HUES6 (cell line): ENCODE measurements at regions not wholly inside any gene's neighbourhood (a gene's known extent, or its start where the extent isn't known, plus 50 kb on each side); places are given as distances from the start of the nearest gene placed in this dataset.

Source experiments
- H3K27ac ChIP-seq: 2 replicates; pipeline ENCODE4 v1.7.0; 2013; ENCODE audit warnings: low read depth, mild to moderate bottlenecking, low read length, inconsistent platforms
- H3K27me3 ChIP-seq: 2 replicates; pipeline ENCODE4 v1.6.1; 2013; ENCODE audit warnings: low read length; ENCODE audit not compliant: control insufficient read depth, insufficient read depth
- H3K36me3 ChIP-seq: 2 replicates; pipeline ENCODE4 v1.6.1; 2013; ENCODE audit warnings: low read length; ENCODE audit not compliant: control insufficient read depth, insufficient read depth
- H3K4me1 ChIP-seq: 2 replicates; pipeline ENCODE4 v1.6.1; 2013; ENCODE audit warnings: low read length; ENCODE audit not compliant: control insufficient read depth, insufficient read depth
- H3K4me3 ChIP-seq: 2 replicates; pipeline ENCODE4 v1.5.1; 2013; ENCODE audit warnings: low read depth, low read length
- H3K9ac ChIP-seq: one replicate; pipeline ENCODE4 v1.6.1; 2013; ENCODE audit warnings: mild to moderate bottlenecking, low read length
- H3K9me3 ChIP-seq: 2 replicates; pipeline ENCODE4 v1.6.1; 2013; ENCODE audit warnings: low read depth, low read length; ENCODE audit not compliant: control insufficient read depth, insufficient read depth

DNA sequence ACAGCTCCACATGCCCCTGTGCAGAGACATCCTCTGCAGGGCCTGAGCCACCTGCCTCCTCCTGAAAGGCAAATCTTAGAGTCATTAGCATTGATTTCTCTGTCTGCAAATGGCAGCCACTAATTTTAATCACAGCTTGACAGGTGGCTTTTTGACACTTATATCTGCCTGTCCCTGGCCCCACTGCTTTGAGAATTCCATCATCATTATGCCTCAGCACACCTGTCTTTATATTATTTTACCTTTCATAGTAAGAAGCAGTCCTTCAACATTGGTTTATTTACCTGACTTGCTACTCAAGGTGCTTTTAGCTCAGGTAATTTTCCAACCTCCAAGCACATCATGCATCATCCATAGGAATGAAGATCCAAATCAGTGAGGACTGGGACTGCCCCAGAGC, 451.3 kb downstream of the MTRR start:
- H3K27ac ChIP-seq: no peak overlapping the region
- H3K9me3 ChIP-seq: no peaks in the 10 kb centered on the region
- no peaks in the 10 kb centered on the region for H3K4me1 ChIP-seq
- no peak overlapping the region for H3K4me3 ChIP-seq
- H3K27me3 ChIP-seq: no peaks in the 10 kb centered on the region
- no peak overlapping the region for H3K9ac ChIP-seq
- H3K36me3 ChIP-seq: no peaks in the 10 kb centered on the region

DNA sequence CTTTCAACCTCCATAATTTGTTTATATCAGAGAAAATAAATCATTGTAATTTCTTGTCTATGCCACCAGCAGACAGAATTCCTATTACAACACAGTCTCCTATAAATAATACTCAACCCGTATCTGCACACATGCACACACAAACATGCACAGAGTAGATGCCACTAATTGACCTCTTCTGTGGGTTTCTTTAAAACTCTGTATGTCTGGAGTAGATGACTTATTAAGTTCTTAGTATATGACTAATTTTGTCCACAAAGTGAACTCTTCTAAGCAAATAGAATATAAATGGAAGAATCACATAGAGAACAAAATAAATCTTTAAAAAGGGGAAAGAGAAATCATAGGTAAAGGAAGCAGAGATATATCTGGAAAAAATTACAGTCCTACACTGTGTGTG, 452.3 kb downstream of the MTRR start:
- H3K9me3 ChIP-seq: no peaks in the 10 kb centered on the region
- H3K36me3 ChIP-seq: no peaks in the 10 kb centered on the region
- no peak overlapping the region for H3K4me3 ChIP-seq
- H3K4me1 ChIP-seq: no peaks in the 10 kb centered on the region
- H3K9ac ChIP-seq: no peak overlapping the region
- H3K27ac ChIP-seq: no peak overlapping the region
- H3K27me3 ChIP-seq: no peaks in the 10 kb centered on the region

DNA sequence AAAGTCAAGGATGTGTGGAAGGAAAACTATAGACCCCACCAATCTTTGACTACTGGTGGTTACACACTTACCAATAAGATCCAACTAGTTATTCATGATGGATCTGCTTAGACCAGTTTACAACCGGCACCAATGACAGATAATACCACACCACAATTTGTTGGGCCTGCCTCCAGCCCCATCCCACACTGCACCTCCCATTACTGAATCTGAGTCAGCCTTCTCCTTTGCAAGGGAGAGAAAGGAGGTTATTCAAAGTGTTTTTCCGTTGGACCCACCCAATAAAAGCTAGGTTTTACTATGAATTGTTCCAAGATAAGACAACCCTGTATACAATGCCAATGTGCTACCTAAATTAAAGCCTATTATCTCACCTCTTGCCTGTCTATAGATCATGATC, 453.5 kb downstream of the MTRR start:
- H3K9me3 ChIP-seq: no peaks in the 10 kb centered on the region
- H3K4me3 ChIP-seq: no peak overlapping the region
- H3K36me3 ChIP-seq: no peaks in the 10 kb centered on the region
- no peaks in the 10 kb centered on the region for H3K4me1 ChIP-seq
- no peaks in the 10 kb centered on the region for H3K27me3 ChIP-seq
- H3K9ac ChIP-seq: no peak overlapping the region
- no peak overlapping the region for H3K27ac ChIP-seq

DNA sequence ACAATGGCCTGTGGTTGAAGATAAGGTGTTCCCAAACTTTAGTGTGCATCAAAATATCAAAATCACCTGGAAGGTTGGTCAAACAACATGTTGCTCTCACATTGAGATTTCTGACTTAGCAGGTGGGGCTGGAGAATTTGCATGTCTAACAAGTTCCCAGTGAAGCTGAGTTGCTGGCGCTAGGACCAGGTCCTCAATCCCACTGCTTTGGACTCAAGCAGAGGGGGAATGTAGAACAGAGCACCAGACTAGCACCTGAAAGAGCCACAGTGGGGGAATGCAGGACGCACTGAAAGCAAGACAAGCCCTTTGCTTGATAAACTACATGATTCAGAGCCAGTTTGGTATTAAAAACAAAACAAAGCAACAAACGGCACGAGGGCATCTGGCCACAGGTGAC, 458.1 kb downstream of the MTRR start:
- Histone ChIP-seq H3K4me3 (no peak overlapping the region), H3K27ac (no peak overlapping the region), H3K27me3 (no peaks in the 10 kb centered on the region), H3K9me3 (no peaks in the 10 kb centered on the region), H3K9ac (no peak overlapping the region), H3K4me1 (no peaks in the 10 kb centered on the region), H3K36me3 (no peaks in the 10 kb centered on the region)

DNA sequence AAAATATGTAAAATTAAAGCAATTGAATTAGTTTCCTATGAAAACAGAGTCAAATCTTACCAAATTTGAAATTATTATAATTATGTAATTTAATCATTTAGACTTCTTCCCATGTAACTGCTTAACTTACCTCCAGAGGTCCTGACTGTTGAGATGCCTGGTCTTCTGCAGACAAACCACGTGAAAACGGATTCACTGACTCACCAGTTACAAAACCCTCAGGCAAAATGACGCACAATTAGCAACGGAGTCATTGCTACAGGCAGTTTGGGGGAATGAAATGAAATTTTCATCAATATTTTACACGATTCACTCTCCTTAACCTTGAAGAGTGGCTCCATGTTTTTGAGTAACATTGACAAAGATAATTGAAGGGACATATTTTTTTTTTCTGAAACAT, 460.8 kb downstream of the MTRR start:
- no peaks in the 10 kb centered on the region for H3K36me3 ChIP-seq
- no peak overlapping the region for H3K4me3 ChIP-seq
- no peaks in the 10 kb centered on the region for H3K27me3 ChIP-seq
- H3K27ac ChIP-seq: no peak overlapping the region
- no peaks in the 10 kb centered on the region for H3K4me1 ChIP-seq
- H3K9ac ChIP-seq: no peak overlapping the region
- H3K9me3 ChIP-seq: no peaks in the 10 kb centered on the region

DNA sequence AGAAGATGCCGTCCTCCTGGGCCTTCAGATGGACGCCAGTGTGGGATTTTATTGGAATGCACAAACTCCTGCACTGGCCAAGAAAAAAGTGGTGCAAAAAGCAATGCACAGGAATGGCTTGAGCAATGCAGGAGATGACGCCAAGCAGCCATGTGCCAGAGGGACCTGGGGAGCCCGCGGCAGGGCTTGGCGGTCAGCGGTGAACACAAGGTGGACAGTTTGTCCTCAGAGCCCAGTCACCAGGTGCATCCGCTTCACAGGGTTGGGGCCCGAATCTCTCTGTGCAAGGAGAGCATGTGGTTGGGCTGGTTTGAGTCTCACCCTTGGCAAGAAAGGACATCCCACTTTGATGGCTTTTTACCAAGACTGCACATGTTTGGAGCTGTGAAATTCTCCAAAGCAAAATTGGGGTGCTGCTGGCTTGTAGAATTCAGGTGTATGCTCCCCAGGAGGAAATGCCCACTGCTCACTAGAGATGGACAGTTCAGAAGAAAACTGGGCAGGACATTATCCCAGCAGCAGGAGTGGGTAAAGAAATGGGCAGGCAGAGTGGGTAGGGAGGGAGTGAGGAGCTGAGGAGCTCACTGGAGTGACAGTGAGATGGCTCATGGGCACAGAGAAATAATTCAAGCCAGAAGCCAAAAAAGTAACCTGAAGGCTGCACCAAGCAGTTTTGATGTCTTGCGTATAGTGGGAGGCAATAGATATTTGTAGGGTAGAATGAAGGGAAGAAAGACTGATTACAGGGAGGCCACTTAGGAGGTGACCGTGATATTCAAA, 463.9 kb downstream of the MTRR start:
- H3K27me3 ChIP-seq: no peaks in the 10 kb centered on the region
- H3K27ac ChIP-seq: no peak overlapping the region
- no peak overlapping the region for H3K4me3 ChIP-seq
- H3K9ac ChIP-seq: no peak overlapping the region
- H3K36me3 ChIP-seq: no peaks in the 10 kb centered on the region
- no peaks in the 10 kb centered on the region for H3K9me3 ChIP-seq
- no peaks in the 10 kb centered on the region for H3K4me1 ChIP-seq

DNA sequence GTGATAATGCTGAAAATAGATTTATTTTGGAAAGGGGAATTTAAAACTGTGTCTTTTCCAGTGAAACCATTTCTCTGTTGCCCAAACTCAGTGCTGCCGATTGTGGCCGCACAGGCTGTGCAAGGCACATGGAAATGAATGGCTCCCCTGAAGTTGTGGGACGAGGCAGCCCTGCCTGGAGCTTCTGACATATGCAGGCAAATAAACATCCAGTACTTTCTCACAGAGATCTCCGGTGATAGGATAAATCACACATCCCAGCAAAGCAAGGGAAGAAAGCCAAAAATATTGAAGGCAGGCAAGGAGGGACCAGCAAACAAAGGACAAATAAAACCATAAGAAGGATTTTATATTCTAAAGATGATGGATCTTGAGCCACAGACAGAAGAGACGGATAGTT, 464.5 kb downstream of the MTRR start:
- H3K27ac ChIP-seq: no peak overlapping the region

DNA sequence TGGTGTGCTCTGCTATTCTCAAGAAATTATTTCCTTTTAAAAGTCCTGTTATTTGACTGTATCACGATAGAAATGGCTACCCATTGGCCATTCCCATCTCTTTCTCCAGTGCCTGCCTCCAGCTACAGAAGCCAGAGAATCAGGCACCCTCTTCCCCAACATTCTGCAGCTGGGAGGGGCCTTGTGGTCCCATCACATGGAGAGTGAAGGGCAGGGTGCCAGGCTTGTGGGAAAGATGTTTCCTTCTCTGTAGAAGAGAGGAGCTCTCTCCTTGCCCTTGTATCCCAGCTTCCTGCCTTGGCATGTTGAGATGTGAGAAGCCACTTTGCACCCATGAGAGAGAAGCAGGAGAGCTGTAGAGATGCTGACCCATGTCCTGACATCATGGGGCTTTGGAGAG, 465.0 kb downstream of the MTRR start:
- H3K4me3 ChIP-seq: no peak overlapping the region
- H3K4me1 ChIP-seq: no peaks in the 10 kb centered on the region
- no peak overlapping the region for H3K27ac ChIP-seq
- no peaks in the 10 kb centered on the region for H3K27me3 ChIP-seq
- H3K9me3 ChIP-seq: no peaks in the 10 kb centered on the region
- no peak overlapping the region for H3K9ac ChIP-seq
- no peaks in the 10 kb centered on the region for H3K36me3 ChIP-seq

More for the DNA sequence above, 464.5 kb downstream of the MTRR start:
- no peaks in the 10 kb centered on the region for H3K27me3 ChIP-seq
- no peaks in the 10 kb centered on the region for H3K9me3 ChIP-seq
- H3K9ac ChIP-seq: no peak overlapping the region
- H3K4me3 ChIP-seq: no peak overlapping the region
- no peaks in the 10 kb centered on the region for H3K36me3 ChIP-seq
- H3K4me1 ChIP-seq: no peaks in the 10 kb centered on the region

DNA sequence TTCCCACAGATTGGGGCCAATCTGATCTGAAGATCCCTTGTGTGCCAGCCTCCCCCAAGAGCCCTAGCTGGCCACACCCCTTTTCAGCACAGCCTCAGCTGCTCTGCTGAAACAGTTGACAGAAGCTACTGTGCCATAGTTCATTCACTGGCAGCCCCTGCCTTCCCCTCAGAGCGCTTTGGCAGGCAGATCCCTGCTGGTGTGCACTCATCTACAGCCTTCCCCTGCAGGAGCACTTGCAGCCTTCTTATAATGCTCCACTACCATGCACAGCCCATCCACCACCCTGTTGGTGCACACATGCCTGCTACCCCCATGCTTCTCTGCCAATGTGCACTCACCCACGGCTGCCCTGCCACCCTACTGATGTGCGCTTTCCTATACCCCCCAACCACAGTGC, 471.3 kb downstream of the MTRR start:
- Histone ChIP-seq H3K36me3 (no peaks in the 10 kb centered on the region), H3K4me3 (no peak overlapping the region), H3K27ac (no peak overlapping the region), H3K4me1 (no peaks in the 10 kb centered on the region), H3K27me3 (no peaks in the 10 kb centered on the region), H3K9ac (no peak overlapping the region), H3K9me3 (peaks cover 8% of the 10 kb centered on the region; the same call in 1 of the 2 replicates)

DNA sequence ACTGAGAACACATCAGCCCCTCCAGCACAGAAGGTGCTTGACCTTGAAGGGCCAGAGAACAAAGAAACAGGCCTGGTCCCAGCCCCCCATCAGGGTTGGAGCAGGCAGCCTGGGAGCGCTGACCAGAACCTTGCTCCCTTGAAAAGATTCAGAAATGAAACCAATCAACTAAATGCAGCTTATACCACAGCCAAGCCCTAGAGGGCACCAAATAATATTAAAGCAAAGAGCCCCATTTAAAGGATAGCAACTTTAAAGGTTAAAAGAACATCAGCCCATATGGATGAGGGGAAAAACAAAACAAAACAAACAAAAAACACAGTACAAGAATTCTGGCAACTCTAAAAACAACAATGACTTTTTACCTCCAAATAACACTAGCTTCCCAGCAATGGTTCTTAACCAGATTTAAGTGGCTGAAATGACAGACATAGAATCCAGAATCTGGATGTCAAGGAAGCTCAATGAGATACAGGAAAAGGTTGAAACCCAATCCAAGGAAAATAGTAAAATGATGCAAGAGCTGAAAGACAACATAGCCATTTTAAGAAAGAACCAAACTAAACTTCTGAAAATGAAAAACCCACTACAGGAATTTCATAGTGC, 471.9 kb downstream of the MTRR start:
- H3K9me3 ChIP-seq: peaks cover 8% of the 10 kb centered on the region; the same call in 1 of the 2 replicates

DNA sequence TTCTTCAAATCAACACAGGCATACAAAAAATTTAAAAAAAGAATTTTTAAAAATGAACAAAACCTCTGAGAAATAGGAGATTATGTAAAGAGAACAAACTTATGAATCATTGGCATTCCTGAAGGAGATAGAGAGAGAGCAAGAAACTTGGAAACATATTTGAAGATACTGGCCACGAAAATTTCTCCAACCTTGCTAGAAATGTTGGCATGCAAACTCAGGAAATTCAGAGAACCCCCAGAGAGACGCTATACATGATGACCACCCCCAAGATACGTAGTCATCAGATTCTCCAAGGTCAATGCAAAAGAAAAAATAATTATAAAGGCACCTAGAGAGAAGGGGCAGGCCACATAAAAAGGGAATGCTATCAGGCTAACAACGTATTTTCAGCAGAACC, 472.5 kb downstream of the MTRR start:
- H3K4me1 ChIP-seq: no peaks in the 10 kb centered on the region
- H3K27me3 ChIP-seq: no peaks in the 10 kb centered on the region
- H3K27ac ChIP-seq: no peak overlapping the region
- no peaks in the 10 kb centered on the region for H3K36me3 ChIP-seq
- H3K9ac ChIP-seq: no peak overlapping the region
- H3K9me3 ChIP-seq: peaks cover 8% of the 10 kb centered on the region; the same call in 1 of the 2 replicates
- H3K4me3 ChIP-seq: no peak overlapping the region

More for the DNA sequence above, 471.9 kb downstream of the MTRR start:
- Histone ChIP-seq H3K36me3 (no peaks in the 10 kb centered on the region), H3K27me3 (no peaks in the 10 kb centered on the region), H3K4me3 (no peak overlapping the region), H3K4me1 (no peaks in the 10 kb centered on the region), H3K27ac (no peak overlapping the region), H3K9ac (no peak overlapping the region)
